Fibroblast of skin of left quadriceps (primary cell): ENCODE measurements at regions not wholly inside any gene's neighbourhood (a gene's known extent, or its start where the extent isn't known, plus 50 kb on each side); places are given as distances from the start of the nearest gene placed in this dataset.

Experiments used
- DNase-seq, 2 experiments: peaks; one replicate each; pipeline ENCODE4 v3.0.0-alpha.2; 2013; ENCODE audit warnings: low read depth in 2 of 2

DNA sequence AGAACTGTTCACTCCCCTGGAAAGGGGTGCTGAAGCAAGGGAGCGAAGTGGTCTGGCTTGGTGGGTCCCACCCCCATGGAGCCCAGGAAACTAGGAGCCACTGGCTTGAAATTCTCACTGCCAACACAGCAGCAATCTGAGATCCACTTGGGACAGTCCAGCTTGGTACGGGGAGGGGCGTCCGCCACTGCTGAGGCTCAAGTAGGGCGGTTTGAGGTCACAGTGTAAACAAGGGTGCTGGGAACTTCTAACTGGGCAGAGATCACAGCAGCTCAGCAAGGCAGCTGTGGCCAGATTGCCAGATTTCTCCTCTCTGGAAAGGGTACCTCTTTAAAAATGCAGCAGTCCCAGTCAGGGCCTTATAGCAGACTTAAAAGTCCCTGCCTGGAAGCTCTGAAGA lies 53.9 kb upstream of the GALNTL6 start:
- no peak for DNase-seq

DNA sequence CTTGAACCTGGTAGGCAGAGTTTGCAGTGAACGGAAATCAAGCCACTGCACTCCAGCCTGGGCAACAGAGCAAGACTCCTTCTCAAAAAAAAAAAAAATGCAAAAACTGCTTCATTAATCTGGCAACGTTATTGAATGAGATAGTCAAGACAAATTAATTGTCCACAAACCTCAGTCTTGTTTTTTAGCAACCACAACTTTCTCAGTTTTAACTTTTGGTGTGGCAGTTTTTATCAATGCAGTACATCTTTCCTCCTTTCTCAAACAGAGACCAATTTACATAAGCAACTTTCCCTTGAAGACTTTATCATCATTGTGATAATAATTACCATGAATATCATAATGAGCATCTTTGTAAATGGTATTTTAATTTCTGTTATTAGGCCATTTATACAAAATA lies 61.7 kb upstream of the GALNTL6 start:
- DNase-seq = no peak

DNA sequence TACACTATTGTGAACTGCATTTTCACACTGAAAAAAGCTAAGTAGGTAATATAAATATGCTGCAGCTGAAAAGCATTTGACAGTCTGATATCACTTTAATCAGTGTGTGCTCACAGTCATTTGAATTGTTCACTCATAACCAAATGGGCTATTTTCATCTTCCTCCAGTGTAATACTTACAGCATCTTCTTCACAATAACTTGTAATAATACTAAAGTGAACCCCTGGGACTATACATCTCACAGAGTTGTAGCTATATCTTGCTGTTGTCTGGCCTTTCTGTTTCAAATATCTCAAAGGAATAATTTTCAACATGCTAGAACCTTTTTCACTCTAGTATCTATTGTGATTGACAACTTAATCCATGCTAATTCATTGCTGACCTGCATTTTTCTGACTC lies 66.8 kb upstream of the GALNTL6 start:
- no peak for DNase-seq

- DNase-seq = no peak
These were observed 70.8 kb upstream of the GALNTL6 start for GRCh38 chr4:171742436-171742835.

GRCh38 chr4:171727185-171727584 lies 86.0 kb upstream of the GALNTL6 start:
- no peak for DNase-seq

DNA sequence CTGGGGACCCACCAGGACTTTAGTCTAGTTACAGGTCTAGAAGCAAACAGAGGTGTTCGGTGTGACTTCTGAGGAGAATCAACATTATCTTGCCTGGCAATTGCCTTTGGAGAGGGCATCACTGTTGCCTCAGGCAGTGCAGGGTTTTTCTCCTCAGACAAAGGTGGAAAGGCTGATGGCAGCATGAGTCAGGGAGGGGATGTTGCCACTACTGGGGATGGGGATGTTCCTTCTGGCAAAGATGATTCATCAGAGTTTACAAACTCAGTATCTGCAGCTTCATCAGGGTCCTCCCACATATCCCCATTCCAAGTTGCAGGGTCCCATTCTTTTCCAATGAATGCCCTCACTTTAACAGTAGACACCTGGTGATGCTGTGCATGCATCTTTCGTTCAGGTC lies 91.3 kb upstream of the GALNTL6 start:
- no peak for DNase-seq

DNA sequence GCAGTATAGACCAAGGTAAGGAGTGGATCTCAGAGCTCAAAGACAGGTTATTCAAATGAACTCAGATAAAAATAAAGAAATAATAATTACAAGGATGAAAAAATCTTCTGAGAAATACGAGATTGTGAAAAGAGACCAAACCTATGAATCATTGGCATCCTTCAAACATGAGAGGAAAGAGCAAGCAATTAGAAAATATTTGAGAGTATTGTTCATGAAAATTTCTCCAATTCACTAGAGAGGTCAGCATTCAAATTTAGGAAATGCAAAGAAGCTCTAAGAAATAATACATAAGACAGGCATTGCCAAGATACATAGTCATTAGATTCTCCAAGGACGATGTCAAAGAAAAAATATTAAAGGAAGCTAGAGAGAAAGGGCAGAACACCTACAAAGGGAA lies 93.5 kb upstream of the GALNTL6 start:
- DNase-seq = peak in 1 of 2 experiments; percentile 1

GRCh38 chr4:171718665-171719064 lies 94.5 kb upstream of the GALNTL6 start:
- DNase-seq = no peak

- DNase-seq = no peak
These were observed 95.1 kb upstream of the GALNTL6 start for GRCh38 chr4:171718069-171718468.

DNA sequence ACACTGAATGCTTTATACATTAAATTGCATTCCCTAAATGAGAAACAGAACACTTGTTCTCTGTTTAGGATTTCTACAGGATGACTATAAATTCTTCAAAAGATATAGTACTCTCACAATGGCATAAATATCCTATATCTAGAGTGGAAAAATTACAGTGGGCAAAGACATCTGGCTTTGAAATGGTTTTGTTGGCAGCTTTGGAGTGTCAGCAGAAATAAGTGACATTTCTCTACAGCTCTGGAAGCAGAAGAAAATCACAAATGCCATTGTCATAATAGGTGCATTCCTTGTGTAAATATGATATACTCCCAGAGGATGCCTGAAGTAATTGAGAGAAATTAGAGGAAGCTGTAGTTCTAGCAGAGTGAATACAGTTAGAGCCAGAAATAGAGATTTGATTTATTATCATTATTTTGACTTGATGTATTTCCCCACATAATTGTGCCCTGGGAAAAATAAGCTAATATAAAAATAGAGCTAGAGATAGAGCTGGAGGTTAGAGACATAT lies 95.9 kb upstream of the GALNTL6 start:
- no peak for DNase-seq

- DNase-seq = no peak
These were observed 97.2 kb upstream of the GALNTL6 start for GRCh38 chr4:171715973-171716372.

GRCh38 chr4:171714791-171715454 lies 98.3 kb upstream of the GALNTL6 start:
- DNase-seq = no peak

- DNase-seq = no peak
These were observed 102.5 kb upstream of the GALNTL6 start for GRCh38 chr4:171710743-171711142.

- no peak for DNase-seq
These were observed 136.5 kb upstream of the GALNTL6 start for GRCh38 chr4:171676555-171677215.

GRCh38 chr4:171674781-171675180 lies 138.4 kb upstream of the GALNTL6 start:
- DNase-seq = no peak

GRCh38 chr4:171668403-171668802 lies 144.8 kb upstream of the GALNTL6 start:
- DNase-seq = no peak

DNA sequence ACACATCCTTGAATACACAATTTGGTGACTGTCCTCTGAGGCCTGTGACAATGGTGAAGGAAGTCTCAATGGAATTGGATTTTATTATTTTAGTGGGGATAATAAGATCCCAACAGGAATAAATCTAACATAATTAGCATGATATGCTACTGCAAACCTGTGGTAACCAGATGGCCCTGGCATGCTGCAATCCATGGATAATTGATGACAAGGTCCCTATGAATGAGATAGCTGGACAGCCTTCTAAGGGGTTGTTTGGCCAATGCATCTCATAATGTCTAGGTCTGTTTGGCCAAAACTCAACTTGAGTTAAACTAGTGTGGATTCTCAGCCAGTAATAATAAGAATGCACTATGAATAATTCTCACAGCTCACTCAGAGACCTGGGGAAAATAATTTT lies 145.3 kb upstream of the GALNTL6 start:
- DNase-seq = no peak

GRCh38 chr4:171651071-171651470 lies 162.1 kb upstream of the GALNTL6 start:
- DNase-seq = no peak

DNA sequence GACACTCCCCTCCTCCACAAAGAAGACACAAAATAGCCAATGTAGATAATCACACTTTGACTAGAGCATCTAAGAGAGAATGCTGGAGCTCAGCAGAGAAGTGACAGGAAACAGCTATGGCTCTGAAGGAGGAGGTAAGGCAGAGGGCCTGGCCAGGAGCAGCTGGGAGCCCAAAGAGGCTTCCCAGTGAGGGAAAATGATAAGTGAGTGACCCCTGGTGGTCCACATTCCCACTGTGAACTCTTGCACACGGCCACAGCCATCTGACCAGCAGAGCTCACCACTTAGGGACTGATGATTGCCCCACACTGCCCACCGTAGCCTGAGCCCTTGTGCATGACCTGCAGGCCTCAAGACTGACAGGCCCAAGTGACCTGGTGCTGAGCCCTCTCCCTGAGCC lies 162.7 kb upstream of the GALNTL6 start:
- DNase-seq = no peak

DNA sequence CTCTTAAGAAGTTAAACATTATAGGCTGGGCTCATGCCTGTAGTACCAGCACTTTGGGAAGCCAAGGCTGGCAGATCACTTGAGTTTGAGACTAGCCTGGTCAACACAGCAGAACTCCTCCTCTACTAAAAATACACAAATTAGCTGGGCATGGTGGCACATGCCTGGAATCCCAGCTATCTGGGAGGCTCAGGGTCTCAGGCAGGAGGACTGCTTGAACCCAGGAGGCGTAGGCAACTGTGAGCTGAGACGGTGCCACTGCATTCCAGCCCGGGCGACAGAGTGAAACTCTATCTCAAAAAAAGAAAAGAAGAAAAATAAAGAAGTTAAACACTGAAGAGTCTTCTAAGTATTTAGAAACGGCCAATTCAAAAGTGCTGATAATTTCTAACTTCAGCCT lies 164.3 kb upstream of the GALNTL6 start:
- no peak for DNase-seq

DNA sequence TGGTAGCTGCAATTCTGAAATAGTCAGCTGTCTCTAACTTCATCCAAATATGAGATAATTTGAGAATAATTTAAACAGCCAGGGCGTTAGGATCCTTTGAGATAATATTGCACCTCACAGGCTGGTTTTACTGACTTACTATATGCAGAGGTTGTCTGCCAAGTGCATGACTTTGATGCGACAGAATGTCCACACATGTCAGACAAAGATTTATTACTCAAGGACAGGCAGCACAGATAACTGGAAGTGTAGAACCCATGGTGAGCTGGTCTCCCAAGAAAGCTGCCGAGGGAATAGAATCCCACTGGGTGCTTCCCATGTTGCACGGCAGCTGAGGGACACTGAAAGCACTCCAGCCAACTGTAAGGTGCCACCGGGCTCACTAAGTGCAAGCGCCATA lies 166.2 kb upstream of the GALNTL6 start:
- no peak for DNase-seq

- no peak for DNase-seq
These were observed 168.7 kb upstream of the GALNTL6 start for GRCh38 chr4:171644430-171645057.

GRCh38 chr4:171639540-171639939 lies 173.7 kb upstream of the GALNTL6 start:
- no peak for DNase-seq
